ENCODE measurements at regions not wholly inside any gene's neighbourhood (a gene's known extent, or its start where the extent isn't known, plus 50 kb on each side); places are given as distances from the start of the nearest gene placed in this dataset.

DNA sequence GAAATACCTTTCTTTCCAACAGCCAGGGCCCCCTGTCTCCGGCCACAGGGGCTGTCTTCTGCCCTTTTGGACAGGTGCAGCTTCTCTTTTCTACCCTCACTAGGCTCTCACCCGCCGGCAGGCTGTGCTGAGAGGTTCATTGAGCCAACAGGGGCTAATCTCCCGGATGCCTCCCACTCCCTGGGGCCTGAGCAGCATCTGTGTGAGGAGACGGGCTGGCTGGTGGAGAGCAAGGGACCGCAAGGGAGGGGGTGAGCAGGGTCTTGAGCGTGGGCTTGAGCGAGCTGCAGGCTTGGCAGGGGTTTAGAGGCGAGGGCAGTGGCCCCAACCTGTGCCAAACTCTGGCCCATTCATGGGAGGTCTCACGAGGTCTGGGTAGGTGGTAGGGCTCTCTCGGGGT is 56.5 kb upstream of the CST7 start:
- Mint-ChIP-seq H3K27ac (ENCODE audit: unreplicated experiment) (no peak overlapping the region), H3K4me3 (no peak overlapping the region), H3K27me3 (ENCODE audit: low read depth) (peaks cover 3% of the 10 kb centered on the region), H3K9me3 (peaks cover 3% of the 10 kb centered on the region), H3K4me1 (no peaks in the 10 kb centered on the region), H3K36me3 (ENCODE audit: low read depth) (no peaks in the 10 kb centered on the region)
- TF ChIP-seq, protein P1, sequence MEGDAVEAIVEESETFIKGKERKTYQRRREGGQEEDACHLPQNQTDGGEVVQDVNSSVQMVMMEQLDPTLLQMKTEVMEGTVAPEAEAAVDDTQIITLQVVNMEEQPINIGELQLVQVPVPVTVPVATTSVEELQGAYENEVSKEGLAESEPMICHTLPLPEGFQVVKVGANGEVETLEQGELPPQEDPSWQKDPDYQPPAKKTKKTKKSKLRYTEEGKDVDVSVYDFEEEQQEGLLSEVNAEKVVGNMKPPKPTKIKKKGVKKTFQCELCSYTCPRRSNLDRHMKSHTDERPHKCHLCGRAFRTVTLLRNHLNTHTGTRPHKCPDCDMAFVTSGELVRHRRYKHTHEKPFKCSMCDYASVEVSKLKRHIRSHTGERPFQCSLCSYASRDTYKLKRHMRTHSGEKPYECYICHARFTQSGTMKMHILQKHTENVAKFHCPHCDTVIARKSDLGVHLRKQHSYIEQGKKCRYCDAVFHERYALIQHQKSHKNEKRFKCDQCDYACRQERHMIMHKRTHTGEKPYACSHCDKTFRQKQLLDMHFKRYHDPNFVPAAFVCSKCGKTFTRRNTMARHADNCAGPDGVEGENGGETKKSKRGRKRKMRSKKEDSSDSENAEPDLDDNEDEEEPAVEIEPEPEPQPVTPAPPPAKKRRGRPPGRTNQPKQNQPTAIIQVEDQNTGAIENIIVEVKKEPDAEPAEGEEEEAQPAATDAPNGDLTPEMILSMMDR (conservative IDR thresholded peaks at IDR 0.05), result no peak
- DNase-seq (ENCODE audit: low read depth, low spot score), result no peak

DNA sequence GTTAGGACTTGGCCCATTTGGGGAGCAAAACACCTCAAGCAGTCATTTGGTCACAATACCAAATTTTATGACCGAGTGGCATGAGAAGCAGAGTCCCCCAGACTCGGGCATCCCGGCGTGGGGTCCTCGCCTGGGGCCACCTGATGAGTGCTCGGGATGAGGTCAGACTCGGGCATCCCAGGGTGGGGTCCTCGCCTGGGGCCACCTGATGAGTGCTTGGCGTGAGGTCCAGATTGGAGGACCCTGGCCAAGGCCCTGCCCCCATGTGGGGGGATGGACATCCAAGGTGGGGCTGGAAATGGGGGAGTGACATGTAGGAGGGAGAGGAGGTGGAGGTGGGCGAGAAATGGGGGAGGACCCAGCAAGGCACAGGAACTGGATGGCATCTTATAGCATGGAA is 56.1 kb upstream of the CST7 start:
- no peaks in the 10 kb centered on the region for H3K4me1 Mint-ChIP-seq
- DNase-seq (ENCODE audit: low read depth, low spot score), result no peak

DNA sequence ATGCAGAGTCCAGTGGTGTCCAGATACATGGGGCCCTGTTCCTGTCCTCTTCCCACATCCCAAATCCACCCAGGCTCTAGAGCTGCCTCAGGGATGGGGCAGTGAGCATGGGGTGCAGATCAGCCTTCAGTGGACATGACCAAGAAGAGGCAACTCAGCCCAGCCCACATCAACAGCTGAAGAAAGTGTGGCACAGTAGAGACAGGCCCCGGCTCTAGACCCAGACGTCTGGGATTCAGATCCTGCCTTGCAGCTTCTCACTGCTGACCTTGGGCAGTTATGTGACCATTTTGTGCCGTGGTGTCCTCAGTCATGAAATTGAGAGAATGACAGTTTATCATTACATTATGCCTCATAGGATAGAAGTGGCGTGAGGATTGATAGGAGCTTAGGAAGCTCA is 54.6 kb upstream of the CST7 start:
- no peaks in the 10 kb centered on the region for H3K4me1 Mint-ChIP-seq
- no peak overlapping the region for H3K4me3 Mint-ChIP-seq
- no peak overlapping the region for H3K27ac Mint-ChIP-seq (ENCODE audit: unreplicated experiment)
- H3K27me3 Mint-ChIP-seq (ENCODE audit: low read depth), result no peaks in the 10 kb centered on the region
- TF ChIP-seq, protein P1 (conservative IDR thresholded peaks at IDR 0.05), result no peak
- no peaks in the 10 kb centered on the region for H3K36me3 Mint-ChIP-seq (ENCODE audit: low read depth)
- peaks cover 5% of the 10 kb centered on the region for H3K9me3 Mint-ChIP-seq
- DNase-seq (ENCODE audit: low read depth, low spot score), result no peak

More for the DNA sequence above, 56.1 kb upstream of the CST7 start:
- Mint-ChIP-seq H3K36me3 (ENCODE audit: low read depth) (no peaks in the 10 kb centered on the region), H3K9me3 (peaks cover 3% of the 10 kb centered on the region), H3K27me3 (ENCODE audit: low read depth) (peaks cover 3% of the 10 kb centered on the region), H3K4me3 (no peak overlapping the region), H3K27ac (ENCODE audit: unreplicated experiment) (no peak overlapping the region)
- TF ChIP-seq, protein P1 (conservative IDR thresholded peaks at IDR 0.05), result no peak

DNA sequence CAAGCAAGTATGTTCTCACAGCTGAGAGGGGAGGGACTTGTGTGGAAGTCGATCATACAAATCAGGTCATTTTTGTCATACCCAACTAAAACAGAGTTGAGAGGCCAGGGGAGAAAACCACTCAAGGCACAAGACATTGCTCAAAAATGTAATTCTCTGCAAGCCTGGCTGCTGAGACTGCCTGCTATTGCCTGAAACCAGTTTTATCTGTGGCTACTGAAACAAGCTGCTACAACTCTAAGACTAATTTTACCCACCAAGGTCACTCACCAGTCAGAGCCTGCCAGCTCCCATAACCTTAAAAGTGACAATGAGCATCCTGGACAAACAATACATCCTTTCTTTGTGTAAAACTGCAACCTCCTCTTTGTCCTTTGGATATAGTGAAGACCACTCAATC is 54.1 kb upstream of the CST7 start:
- H3K27ac Mint-ChIP-seq (ENCODE audit: unreplicated experiment), result no peak overlapping the region
- no peak overlapping the region for H3K4me3 Mint-ChIP-seq
- no peak for DNase-seq (ENCODE audit: low read depth, low spot score)
- H3K4me1 Mint-ChIP-seq, result no peaks in the 10 kb centered on the region
- H3K27me3 Mint-ChIP-seq (ENCODE audit: low read depth), result no peaks in the 10 kb centered on the region
- H3K36me3 Mint-ChIP-seq (ENCODE audit: low read depth), result no peaks in the 10 kb centered on the region
- H3K9me3 Mint-ChIP-seq, result peaks cover 5% of the 10 kb centered on the region
- TF ChIP-seq, protein P1 (conservative IDR thresholded peaks at IDR 0.05), result no peak

DNA sequence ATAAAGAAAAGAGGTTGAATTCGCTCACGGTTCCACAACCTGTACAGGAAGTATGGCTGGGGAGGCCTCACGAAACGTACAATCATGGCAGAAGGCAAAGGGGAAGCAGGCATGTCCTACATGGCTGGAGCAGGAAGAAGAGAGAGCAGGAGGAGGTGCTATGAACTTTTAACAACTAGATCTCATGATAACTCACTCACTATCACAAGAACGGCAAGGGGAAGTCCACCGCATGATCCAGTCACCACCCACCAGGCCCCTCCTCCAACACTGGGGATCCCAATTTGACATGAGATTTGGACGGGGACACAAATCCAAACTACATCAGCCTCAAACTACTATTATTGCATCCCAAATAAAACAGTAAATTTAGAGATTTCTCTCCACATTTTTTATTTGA is 53.6 kb upstream of the CST7 start:
- peaks cover 5% of the 10 kb centered on the region for H3K9me3 Mint-ChIP-seq

More for the DNA sequence above, 53.6 kb upstream of the CST7 start:
- Mint-ChIP-seq H3K36me3 (ENCODE audit: low read depth) (no peaks in the 10 kb centered on the region), H3K4me1 (no peaks in the 10 kb centered on the region), H3K27me3 (ENCODE audit: low read depth) (no peaks in the 10 kb centered on the region), H3K27ac (ENCODE audit: unreplicated experiment) (no peak overlapping the region), H3K4me3 (no peak overlapping the region)
- DNase-seq (ENCODE audit: low read depth, low spot score), result no peak
- TF ChIP-seq, protein P1 (conservative IDR thresholded peaks at IDR 0.05), result no peak
